HG03196 (cell line): ENCODE measurements at regions not wholly inside any gene's neighbourhood (a gene's known extent, or its start where the extent isn't known, plus 50 kb on each side); places are given as distances from the start of the nearest gene placed in this dataset.

Source experiments
- ATAC-seq: cut with Tn5 transposase; IDR thresholded peaks from one replicate; pipeline ENCODE4 v1.9.1; 2021; ENCODE audit not compliant: unreplicated experiment

- ATAC-seq = no peak
Observed at GRCh38 chr7:25789701-25790640, 362.0 kb upstream of the NFE2L3 start.

- no peak for ATAC-seq
Observed at GRCh38 chr7:25790963-25791362, 361.0 kb upstream of the NFE2L3 start.

- ATAC-seq = no peak
Observed at GRCh38 chr7:25792586-25792985, 359.4 kb upstream of the NFE2L3 start.

DNA sequence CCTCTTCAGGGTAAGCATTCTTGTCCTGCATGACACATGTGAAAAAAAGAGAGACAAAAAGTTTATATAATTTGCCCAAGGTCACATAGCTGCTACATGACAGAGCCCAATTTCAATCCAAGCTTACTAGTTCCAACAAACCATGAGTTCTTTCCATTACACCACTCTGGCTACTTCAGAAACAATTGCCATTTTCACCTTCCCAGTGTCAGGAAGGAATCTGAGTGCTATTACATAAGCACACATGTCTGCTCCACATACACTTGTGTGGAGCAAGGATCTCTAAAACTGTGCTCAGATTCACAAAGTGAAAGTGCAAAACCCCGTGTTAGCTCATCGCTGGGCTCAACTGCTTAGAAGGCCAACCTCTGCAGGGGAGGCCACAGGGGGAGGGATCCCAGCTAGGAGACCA lies 356.2 kb upstream of the NFE2L3 start:
- no peak for ATAC-seq

- no peak for ATAC-seq
Observed at GRCh38 chr7:25798344-25798743, 353.7 kb upstream of the NFE2L3 start.

- ATAC-seq = no peak
Observed at GRCh38 chr7:25801214-25801613, 350.8 kb upstream of the NFE2L3 start.

DNA sequence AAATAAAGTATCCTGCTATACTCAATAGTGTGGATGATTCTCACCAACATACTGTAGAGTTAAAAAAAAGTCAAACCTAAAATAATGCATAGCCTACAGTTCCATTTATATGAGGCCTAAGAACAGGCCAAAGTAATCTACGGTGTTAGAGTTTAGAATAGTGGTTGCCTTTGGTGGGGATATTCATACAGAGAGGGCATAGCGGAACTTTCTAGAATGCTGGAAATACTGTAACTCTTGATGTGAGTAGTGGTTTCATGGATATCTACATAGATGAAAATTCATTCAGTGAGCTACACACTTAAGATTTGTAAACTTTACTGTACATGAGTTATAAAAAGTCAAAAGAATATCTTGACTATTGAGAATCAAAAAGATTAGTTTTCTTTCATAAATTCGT lies 349.9 kb upstream of the NFE2L3 start:
- ATAC-seq = no peak

GRCh38 chr7:25802473-25802872 lies 349.5 kb upstream of the NFE2L3 start:
- no peak for ATAC-seq

GRCh38 chr7:25803117-25803887 lies 348.7 kb upstream of the NFE2L3 start:
- ATAC-seq = no peak

DNA sequence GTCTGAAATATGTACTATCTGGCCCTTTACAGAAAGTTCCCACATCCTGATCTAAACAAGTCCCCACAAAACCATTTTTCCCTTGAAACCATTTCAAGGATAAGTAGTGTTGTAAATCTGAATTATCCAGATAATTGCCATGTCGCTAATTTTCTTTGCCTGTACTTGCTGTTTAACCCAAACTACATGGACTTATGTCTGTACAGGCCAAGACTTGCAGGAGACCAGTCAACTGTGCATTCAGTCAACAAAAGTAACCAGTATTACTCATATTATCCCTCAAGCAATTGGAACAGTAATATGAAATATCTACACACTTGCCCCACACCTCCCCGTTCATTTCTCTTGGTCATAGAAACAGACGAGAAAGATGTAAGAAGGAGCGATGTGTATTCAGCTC lies 347.8 kb upstream of the NFE2L3 start:
- ATAC-seq = no peak

DNA sequence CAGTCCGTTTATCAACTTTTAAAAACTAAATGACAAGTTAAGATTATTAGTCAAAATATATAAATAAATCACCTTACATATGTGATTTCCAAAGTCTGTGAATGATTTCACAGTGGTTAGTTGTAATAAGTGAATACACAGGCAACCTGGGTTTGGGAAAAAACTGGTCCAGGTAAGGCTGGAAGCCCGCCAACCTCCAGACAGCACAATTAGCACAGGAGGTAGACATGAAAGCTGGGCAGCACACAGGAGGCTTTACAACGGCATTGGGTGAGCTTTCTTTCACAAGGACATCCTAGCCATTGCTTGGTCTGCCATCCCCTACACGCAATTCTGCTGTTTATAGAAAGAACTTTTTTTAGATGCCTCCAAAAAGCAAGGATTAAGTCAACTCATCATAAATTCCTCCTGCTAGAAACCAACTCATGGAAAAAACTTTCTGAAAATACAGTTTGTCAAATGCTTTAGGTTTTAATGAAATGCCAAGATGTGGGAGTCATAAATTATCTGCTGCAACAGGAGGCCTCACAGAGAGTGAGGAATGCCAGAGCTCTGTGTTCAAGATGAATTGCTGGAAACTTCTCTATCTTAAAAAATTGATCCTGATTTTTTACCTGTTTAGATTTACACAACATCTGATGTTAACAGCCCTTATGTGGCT lies 346.8 kb upstream of the NFE2L3 start:
- ATAC-seq = no peak

DNA sequence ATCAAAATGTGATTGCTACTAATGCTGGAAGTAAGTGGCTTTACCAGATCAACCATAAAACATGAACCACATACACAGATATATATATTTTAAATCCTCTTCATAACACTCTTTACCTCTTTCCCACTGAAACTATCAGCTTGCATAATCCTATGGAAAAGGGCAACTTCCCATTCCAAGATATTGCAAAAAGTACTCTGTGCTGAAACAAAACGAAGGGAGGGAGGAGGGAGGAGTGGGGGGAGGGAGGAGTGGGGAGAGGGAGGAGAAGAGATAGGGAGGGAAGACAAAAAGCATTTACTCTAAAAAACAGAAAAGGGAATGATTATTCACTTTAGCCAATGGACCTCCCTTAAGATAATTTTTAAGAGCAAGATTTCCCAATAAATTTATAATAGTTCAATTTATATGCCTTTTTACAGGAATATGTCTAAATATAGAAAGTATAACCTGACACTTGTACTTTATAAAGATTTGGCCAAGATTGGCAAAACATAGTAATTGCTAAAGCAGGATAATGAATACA lies 344.8 kb upstream of the NFE2L3 start:
- ATAC-seq = no peak

GRCh38 chr7:25809441-25809840 lies 342.6 kb upstream of the NFE2L3 start:
- no peak for ATAC-seq

GRCh38 chr7:25812086-25812850 lies 339.7 kb upstream of the NFE2L3 start:
- ATAC-seq = no peak

DNA sequence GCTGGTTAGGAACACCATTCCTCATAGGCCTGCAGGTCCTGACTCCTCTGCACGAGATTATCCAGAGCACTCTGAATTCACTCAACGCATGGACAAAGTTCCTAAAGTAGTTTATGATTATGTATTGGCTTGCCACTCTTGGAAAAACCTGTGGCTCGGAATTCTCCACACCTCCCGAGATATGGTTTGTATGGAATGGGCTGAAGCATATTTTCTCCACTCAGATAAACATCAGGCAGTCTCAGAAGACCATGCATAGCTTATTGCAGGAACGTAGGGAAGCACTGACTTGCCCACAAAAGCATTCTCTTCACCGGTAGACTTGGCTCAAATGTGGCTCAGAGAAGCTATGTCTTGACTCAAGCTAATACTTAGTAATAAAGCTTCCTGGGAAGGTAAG lies 338.6 kb upstream of the NFE2L3 start:
- ATAC-seq = no peak

DNA sequence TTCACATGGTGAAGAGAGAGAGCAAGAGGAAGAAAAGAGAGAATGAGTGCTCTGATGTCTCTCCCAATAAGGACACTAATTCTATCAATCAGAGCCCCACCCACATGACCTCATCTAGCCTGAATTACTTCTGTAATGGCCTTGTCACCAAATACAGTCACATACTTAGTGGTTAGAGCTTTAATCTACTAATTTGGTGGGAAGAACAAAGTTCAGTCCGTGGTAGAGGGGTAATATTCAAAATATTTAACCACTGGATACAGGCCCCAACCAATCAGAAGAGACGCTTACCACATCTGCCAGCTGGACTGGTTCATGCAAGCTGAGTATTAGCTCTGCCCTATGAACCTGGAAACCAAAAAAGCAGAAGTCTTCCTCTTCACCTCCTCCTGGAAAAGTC lies 336.3 kb upstream of the NFE2L3 start:
- ATAC-seq = no peak

DNA sequence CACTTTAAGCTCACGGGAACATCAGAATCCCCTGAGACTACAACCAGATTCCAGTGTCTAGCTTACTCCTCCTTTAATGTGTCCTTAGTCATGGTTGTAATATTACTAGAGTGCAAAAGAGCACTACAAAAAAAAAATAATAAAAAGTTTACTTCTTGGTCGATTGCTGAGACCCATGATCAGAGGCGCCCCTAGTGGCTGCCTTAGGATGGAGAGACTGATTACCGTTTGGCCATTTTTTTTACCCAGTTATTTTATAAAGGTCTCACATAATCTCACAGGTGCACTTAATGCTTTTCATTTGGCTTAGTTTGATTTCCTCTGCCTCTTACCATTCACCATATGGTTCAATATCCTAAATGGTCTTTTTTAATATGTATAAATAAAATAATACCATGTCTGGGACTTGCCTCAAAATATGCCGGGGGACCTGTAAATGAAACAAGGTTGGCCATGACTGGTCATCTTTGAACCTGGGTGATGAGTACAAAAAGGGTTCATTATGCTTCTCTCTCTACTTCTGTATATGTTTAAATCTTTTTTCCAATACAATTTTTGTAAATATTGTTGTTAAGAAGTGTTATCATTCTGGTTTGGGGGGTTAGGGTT lies 331.5 kb upstream of the NFE2L3 start:
- ATAC-seq = no peak

GRCh38 chr7:25821225-25821624 lies 330.8 kb upstream of the NFE2L3 start:
- no peak for ATAC-seq

- no peak for ATAC-seq
Observed at GRCh38 chr7:25822823-25823222, 329.2 kb upstream of the NFE2L3 start.

- no peak for ATAC-seq
Observed at GRCh38 chr7:25823571-25823970, 328.4 kb upstream of the NFE2L3 start.
